Endodermal cell (in vitro differentiated cells): ENCODE measurements at regions not wholly inside any gene's neighbourhood (a gene's known extent, or its start where the extent isn't known, plus 50 kb on each side); places are given as distances from the start of the nearest gene placed in this dataset.

ENCODE experiments used
- DNase-seq: peaks from one replicate; pipeline ENCODE4 v3.0.0-alpha.2; 2017
- H3K27ac ChIP-seq: 2 replicates; pipeline ENCODE4 v1.5.1; 2013; ENCODE audit warnings: mild to moderate bottlenecking, low read depth, low read length, moderate library complexity
- H3K27me3 ChIP-seq: 2 replicates; pipeline ENCODE4 v1.6.1; 2013; ENCODE audit warnings: mild to moderate bottlenecking, low read length, moderate library complexity; ENCODE audit not compliant: insufficient read depth, control insufficient read depth, poor library complexity, severe bottlenecking
- H3K36me3 ChIP-seq: 2 replicates; pipeline ENCODE4 v1.7.0; 2013; ENCODE audit warnings: mild to moderate bottlenecking, low read length, moderate library complexity; ENCODE audit not compliant: control insufficient read depth, insufficient read depth
- H3K4me1 ChIP-seq: one replicate; pipeline ENCODE4 v1.7.0; 2013; ENCODE audit warnings: low read length; ENCODE audit not compliant: control insufficient read depth, insufficient read depth
- H3K4me3 ChIP-seq: 2 replicates; pipeline ENCODE4 v1.5.1; 2013; ENCODE audit warnings: mild to moderate bottlenecking, low read length, moderate library complexity
- H3K9ac ChIP-seq: 2 replicates; pipeline ENCODE4 v1.6.1; 2013; ENCODE audit warnings: mild to moderate bottlenecking, low read length, moderate library complexity; ENCODE audit not compliant: poor library complexity, severe bottlenecking; ENCODE audit errors: extremely low read depth
- H3K9me3 ChIP-seq: 2 replicates; pipeline ENCODE4 v1.6.1; 2013; ENCODE audit warnings: mild to moderate bottlenecking, low read length, moderate library complexity; ENCODE audit not compliant: control insufficient read depth
- H3K27ac Mint-ChIP-seq: 2 replicates; pipeline ENCODE4 v1.8.0; 2020; ENCODE audit warnings: mixed read lengths
- H3K27me3 Mint-ChIP-seq: 2 replicates; pipeline ENCODE4 v1.8.0; 2021; ENCODE audit warnings: mild to moderate bottlenecking, mixed read lengths; ENCODE audit not compliant: insufficient read depth
- H3K36me3 Mint-ChIP-seq: 2 replicates; pipeline ENCODE4 v1.8.0; 2020; ENCODE audit warnings: low read depth, mixed read lengths
- H3K4me1 Mint-ChIP-seq: 2 replicates; pipeline ENCODE4 v1.8.0; 2020; ENCODE audit warnings: mixed read lengths
- H3K4me3 Mint-ChIP-seq: 2 replicates; pipeline ENCODE4 v1.8.0; 2020; ENCODE audit warnings: mild to moderate bottlenecking, moderate library complexity, mixed read lengths
- H3K9me3 Mint-ChIP-seq: 2 replicates; pipeline ENCODE4 v1.8.0; 2020; ENCODE audit warnings: mild to moderate bottlenecking, mixed read lengths
- WGBS, 2 experiments: methylation state at CpG; one replicate each; pipeline versions ENCODE4 v1.1.5 to v1.1.7; 2013; ENCODE audit warnings: missing lambda C conversion rate in 2 of 2, mixed read lengths in 1 of 2; ENCODE audit not compliant: insufficient coverage in 1 of 2, insufficient read length in 1 of 2; 5-methylcytosine and 5-hydroxymethylcytosine counted together
- TF ChIP-seq, protein P1 (sequence below): fragments of 200-600 bp; sonication (generic); conservative IDR thresholded peaks from 2 replicates; pipeline ENCODE4 v1.5.0; 2021; ENCODE audit warnings: antibody characterized with exemption, mild to moderate bottlenecking

DNA sequence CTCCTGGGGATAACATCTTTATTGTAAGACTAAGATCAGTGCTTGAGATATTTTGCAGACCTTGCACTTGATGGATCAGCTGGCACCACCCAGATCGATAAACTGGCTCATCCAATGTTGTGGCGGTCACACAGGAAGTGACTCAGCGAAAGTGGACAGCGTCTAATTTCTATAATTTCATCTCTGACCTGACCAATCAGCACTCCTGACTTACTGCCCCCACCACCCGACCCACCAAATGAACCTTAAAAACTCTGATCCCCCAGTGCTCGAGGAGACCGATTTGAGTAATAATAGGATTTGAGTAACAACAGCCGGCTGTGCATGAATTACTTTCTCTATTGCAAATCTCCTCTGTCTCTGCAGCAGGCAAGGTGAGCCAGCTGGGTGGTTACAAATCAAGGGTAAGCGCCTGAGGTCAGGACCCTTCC, 62.7 kb upstream of the RNU6-1 start:
- peak; percentile 26 for DNase-seq
- TF ChIP-seq, protein P1, sequence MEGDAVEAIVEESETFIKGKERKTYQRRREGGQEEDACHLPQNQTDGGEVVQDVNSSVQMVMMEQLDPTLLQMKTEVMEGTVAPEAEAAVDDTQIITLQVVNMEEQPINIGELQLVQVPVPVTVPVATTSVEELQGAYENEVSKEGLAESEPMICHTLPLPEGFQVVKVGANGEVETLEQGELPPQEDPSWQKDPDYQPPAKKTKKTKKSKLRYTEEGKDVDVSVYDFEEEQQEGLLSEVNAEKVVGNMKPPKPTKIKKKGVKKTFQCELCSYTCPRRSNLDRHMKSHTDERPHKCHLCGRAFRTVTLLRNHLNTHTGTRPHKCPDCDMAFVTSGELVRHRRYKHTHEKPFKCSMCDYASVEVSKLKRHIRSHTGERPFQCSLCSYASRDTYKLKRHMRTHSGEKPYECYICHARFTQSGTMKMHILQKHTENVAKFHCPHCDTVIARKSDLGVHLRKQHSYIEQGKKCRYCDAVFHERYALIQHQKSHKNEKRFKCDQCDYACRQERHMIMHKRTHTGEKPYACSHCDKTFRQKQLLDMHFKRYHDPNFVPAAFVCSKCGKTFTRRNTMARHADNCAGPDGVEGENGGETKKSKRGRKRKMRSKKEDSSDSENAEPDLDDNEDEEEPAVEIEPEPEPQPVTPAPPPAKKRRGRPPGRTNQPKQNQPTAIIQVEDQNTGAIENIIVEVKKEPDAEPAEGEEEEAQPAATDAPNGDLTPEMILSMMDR = no peak
- H3K9me3 ChIP-seq = peaks cover 25% of the 10 kb centered on the region
- Mint-ChIP-seq H3K4me1 (no peaks in the 10 kb centered on the region), H3K9me3 (peaks cover 24% of the 10 kb centered on the region), H3K27ac (no peak overlapping the region), H3K27me3 (no peaks in the 10 kb centered on the region), H3K36me3 (peaks cover 6% of the 10 kb centered on the region), H3K4me3 (no peak overlapping the region)
- no peak overlapping the region for H3K9ac ChIP-seq
- H3K27me3 ChIP-seq = no peaks in the 10 kb centered on the region
- no peaks in the 10 kb centered on the region for H3K36me3 ChIP-seq
- no peak overlapping the region for H3K27ac ChIP-seq
- H3K4me3 ChIP-seq = peak overlapping the region; percentile 4
- H3K4me1 ChIP-seq = peaks cover 3% of the 10 kb centered on the region
- WGBS, 2 experiments = 88 to 91% methylated on average over 4 to 9 of the region's 9 CpGs

DNA sequence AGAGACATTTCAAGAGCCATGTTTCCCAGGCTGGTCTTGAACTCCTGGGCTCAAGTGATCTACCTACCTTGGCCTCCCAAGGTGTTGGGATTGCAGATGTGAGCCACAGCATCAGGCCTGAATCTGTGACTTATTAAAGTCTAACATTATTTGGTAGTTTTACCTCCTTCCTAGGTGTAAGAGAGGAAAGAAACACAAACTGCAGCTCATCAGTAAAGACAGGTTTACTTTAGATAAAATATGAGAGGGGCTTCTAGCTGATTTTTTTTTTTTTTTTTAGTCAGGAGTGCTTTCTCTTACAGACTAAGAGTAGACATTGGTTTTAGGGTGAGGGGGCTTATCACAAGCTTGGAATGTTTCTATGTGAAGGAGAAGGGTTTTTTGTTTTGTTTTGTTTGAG, 63.9 kb upstream of the RNU6-1 start:
- no peaks in the 10 kb centered on the region for H3K27me3 Mint-ChIP-seq
- Histone ChIP-seq H3K36me3 (no peaks in the 10 kb centered on the region), H3K9me3 (peaks cover 25% of the 10 kb centered on the region), H3K27ac (no peak overlapping the region), H3K4me1 (peaks cover 3% of the 10 kb centered on the region), H3K27me3 (no peaks in the 10 kb centered on the region), H3K4me3 (no peak overlapping the region), H3K9ac (no peak overlapping the region)
- no peaks in the 10 kb centered on the region for H3K4me1 Mint-ChIP-seq
- peaks cover 6% of the 10 kb centered on the region for H3K36me3 Mint-ChIP-seq
- no peak for DNase-seq
- H3K27ac Mint-ChIP-seq = no peak overlapping the region
- peaks cover 24% of the 10 kb centered on the region for H3K9me3 Mint-ChIP-seq
- H3K4me3 Mint-ChIP-seq = no peak overlapping the region
- TF ChIP-seq, protein P1 = no peak

GRCh38 chr15:67905628-67906027, 65.8 kb upstream of the RNU6-1 start:
- peaks cover 41% of the 10 kb centered on the region for H3K9me3 ChIP-seq
- Mint-ChIP-seq H3K4me3 (no peak overlapping the region), H3K27ac (no peak overlapping the region), H3K4me1 (no peaks in the 10 kb centered on the region), H3K27me3 (no peaks in the 10 kb centered on the region), H3K9me3 (peaks cover 42% of the 10 kb centered on the region), H3K36me3 (peaks cover 6% of the 10 kb centered on the region)
- H3K36me3 ChIP-seq = no peaks in the 10 kb centered on the region
- TF ChIP-seq, protein P1 = no peak
- no peak for DNase-seq
- H3K27ac ChIP-seq = no peak overlapping the region
- 93 to 100% methylated on average over 1 of the region's 1 CpG for WGBS, 2 experiments
- peaks cover 3% of the 10 kb centered on the region for H3K4me1 ChIP-seq
- H3K4me3 ChIP-seq = no peak overlapping the region
- no peak overlapping the region for H3K9ac ChIP-seq
- no peaks in the 10 kb centered on the region for H3K27me3 ChIP-seq
